ENCODE measurements at regions not wholly inside any gene's neighbourhood (a gene's known extent, or its start where the extent isn't known, plus 50 kb on each side); places are given as distances from the start of the nearest gene placed in this dataset.

DNA sequence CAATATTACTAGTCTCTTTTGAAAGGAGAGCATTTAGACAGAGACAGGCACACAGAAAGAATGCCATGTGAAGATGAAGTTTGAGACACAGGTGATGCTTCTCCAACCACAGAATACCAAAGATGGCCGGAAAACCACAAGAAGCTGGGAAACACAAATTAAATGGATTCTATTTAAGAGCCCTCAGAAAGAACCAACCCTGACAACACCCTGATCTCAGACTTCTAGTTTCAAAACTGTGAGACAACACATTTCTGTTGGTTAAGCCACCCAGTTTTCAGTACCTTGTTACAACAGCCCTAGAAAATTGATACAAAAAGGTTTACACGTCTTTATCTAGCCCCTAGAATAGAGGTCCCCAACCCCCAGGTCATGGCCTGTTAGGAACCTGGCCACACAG is 79.8 kb upstream of the CCNG1 start:
- TF ChIP-seq EZH2phosphoT487 (IDR thresholded peaks at IDR 0.05; ENCODE audit: unreplicated experiment) (no peak), POLR2AphosphoS5 (IDR thresholded peaks at IDR 0.05; ENCODE audit: low read depth) (no peak), CREB1 (CRISPR knock-in tag; IDR thresholded peaks at IDR 0.05; ENCODE audit: low read depth) (no peak), JUNB (IDR thresholded peaks at IDR 0.05; ENCODE audit: unreplicated experiment) (no peak)
- TF ChIP-seq, protein P1, sequence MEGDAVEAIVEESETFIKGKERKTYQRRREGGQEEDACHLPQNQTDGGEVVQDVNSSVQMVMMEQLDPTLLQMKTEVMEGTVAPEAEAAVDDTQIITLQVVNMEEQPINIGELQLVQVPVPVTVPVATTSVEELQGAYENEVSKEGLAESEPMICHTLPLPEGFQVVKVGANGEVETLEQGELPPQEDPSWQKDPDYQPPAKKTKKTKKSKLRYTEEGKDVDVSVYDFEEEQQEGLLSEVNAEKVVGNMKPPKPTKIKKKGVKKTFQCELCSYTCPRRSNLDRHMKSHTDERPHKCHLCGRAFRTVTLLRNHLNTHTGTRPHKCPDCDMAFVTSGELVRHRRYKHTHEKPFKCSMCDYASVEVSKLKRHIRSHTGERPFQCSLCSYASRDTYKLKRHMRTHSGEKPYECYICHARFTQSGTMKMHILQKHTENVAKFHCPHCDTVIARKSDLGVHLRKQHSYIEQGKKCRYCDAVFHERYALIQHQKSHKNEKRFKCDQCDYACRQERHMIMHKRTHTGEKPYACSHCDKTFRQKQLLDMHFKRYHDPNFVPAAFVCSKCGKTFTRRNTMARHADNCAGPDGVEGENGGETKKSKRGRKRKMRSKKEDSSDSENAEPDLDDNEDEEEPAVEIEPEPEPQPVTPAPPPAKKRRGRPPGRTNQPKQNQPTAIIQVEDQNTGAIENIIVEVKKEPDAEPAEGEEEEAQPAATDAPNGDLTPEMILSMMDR (conservative IDR thresholded peaks at IDR 0.05; ENCODE audit: low read depth in 2 of 2): no peak
- TF ChIP-seq, protein P2, sequence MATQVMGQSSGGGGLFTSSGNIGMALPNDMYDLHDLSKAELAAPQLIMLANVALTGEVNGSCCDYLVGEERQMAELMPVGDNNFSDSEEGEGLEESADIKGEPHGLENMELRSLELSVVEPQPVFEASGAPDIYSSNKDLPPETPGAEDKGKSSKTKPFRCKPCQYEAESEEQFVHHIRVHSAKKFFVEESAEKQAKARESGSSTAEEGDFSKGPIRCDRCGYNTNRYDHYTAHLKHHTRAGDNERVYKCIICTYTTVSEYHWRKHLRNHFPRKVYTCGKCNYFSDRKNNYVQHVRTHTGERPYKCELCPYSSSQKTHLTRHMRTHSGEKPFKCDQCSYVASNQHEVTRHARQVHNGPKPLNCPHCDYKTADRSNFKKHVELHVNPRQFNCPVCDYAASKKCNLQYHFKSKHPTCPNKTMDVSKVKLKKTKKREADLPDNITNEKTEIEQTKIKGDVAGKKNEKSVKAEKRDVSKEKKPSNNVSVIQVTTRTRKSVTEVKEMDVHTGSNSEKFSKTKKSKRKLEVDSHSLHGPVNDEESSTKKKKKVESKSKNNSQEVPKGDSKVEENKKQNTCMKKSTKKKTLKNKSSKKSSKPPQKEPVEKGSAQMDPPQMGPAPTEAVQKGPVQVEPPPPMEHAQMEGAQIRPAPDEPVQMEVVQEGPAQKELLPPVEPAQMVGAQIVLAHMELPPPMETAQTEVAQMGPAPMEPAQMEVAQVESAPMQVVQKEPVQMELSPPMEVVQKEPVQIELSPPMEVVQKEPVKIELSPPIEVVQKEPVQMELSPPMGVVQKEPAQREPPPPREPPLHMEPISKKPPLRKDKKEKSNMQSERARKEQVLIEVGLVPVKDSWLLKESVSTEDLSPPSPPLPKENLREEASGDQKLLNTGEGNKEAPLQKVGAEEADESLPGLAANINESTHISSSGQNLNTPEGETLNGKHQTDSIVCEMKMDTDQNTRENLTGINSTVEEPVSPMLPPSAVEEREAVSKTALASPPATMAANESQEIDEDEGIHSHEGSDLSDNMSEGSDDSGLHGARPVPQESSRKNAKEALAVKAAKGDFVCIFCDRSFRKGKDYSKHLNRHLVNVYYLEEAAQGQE (IDR thresholded peaks at IDR 0.05; ENCODE audit: unreplicated experiment): no peak

Measured in GM23338 (cell line).